ENCODE measurements at regions not wholly inside any gene's neighbourhood (a gene's known extent, or its start where the extent isn't known, plus 50 kb on each side); places are given as distances from the start of the nearest gene placed in this dataset.

GRCh38 chr2:225207471-225207870 lies 165.2 kb upstream of the DOCK10 start:
- Histone ChIP-seq H3K36me3 (replicated peaks; ENCODE audit: control insufficient read depth, insufficient read depth, low read length) (no peaks in the 10 kb centered on the region), H3K4me3 (ENCODE audit: insufficient read depth, low read depth, low read length) (no peak overlapping the region), H3K27me3 (ENCODE audit: control insufficient read depth, insufficient read depth, low read length) (no peaks in the 10 kb centered on the region)
- DNase-seq, result no peak

- no peaks in the 10 kb centered on the region for H3K27me3 ChIP-seq (ENCODE audit: control insufficient read depth, insufficient read depth, low read length)
- H3K4me3 ChIP-seq (ENCODE audit: insufficient read depth, low read depth, low read length), result no peak overlapping the region
- DNase-seq, result no peak
- H3K36me3 ChIP-seq (replicated peaks; ENCODE audit: control insufficient read depth, insufficient read depth, low read length), result no peaks in the 10 kb centered on the region
Observed at GRCh38 chr2:225207043-225207442, 164.8 kb upstream of the DOCK10 start.

- Histone ChIP-seq H3K36me3 (replicated peaks; ENCODE audit: control insufficient read depth, insufficient read depth, low read length) (no peaks in the 10 kb centered on the region), H3K27me3 (ENCODE audit: control insufficient read depth, insufficient read depth, low read length) (no peaks in the 10 kb centered on the region), H3K4me3 (ENCODE audit: insufficient read depth, low read depth, low read length) (no peak overlapping the region)
- no peak for DNase-seq
Observed at GRCh38 chr2:225196579-225196978, 154.3 kb upstream of the DOCK10 start.

GRCh38 chr2:225192869-225193268 lies 150.6 kb upstream of the DOCK10 start:
- no peaks in the 10 kb centered on the region for H3K36me3 ChIP-seq (replicated peaks; ENCODE audit: control insufficient read depth, insufficient read depth, low read length)
- no peak overlapping the region for H3K4me3 ChIP-seq (ENCODE audit: insufficient read depth, low read depth, low read length)
- DNase-seq, result no peak
- H3K27me3 ChIP-seq (ENCODE audit: control insufficient read depth, insufficient read depth, low read length), result no peaks in the 10 kb centered on the region

- H3K4me3 ChIP-seq (ENCODE audit: insufficient read depth, low read depth, low read length), result no peak overlapping the region
- H3K36me3 ChIP-seq (replicated peaks; ENCODE audit: control insufficient read depth, insufficient read depth, low read length), result no peaks in the 10 kb centered on the region
- no peak for DNase-seq
- no peaks in the 10 kb centered on the region for H3K27me3 ChIP-seq (ENCODE audit: control insufficient read depth, insufficient read depth, low read length)
Observed at GRCh38 chr2:225190987-225191386, 148.7 kb upstream of the DOCK10 start.

- no peak for DNase-seq
- Histone ChIP-seq H3K4me3 (ENCODE audit: insufficient read depth, low read depth, low read length) (no peak overlapping the region), H3K27me3 (ENCODE audit: control insufficient read depth, insufficient read depth, low read length) (no peaks in the 10 kb centered on the region), H3K36me3 (replicated peaks; ENCODE audit: control insufficient read depth, insufficient read depth, low read length) (no peaks in the 10 kb centered on the region)
Observed at GRCh38 chr2:225184948-225185347, 142.7 kb upstream of the DOCK10 start.

- DNase-seq, result peak; percentile 1
- Histone ChIP-seq H3K36me3 (replicated peaks; ENCODE audit: control insufficient read depth, insufficient read depth, low read length) (no peaks in the 10 kb centered on the region), H3K4me3 (ENCODE audit: insufficient read depth, low read depth, low read length) (no peak overlapping the region), H3K27me3 (ENCODE audit: control insufficient read depth, insufficient read depth, low read length) (no peaks in the 10 kb centered on the region)
Observed at GRCh38 chr2:225182126-225182525, 139.9 kb upstream of the DOCK10 start.

GRCh38 chr2:225177098-225177497 lies 134.8 kb upstream of the DOCK10 start:
- no peaks in the 10 kb centered on the region for H3K27me3 ChIP-seq (ENCODE audit: control insufficient read depth, insufficient read depth, low read length)
- no peaks in the 10 kb centered on the region for H3K36me3 ChIP-seq (replicated peaks; ENCODE audit: control insufficient read depth, insufficient read depth, low read length)
- DNase-seq, result no peak
- H3K4me3 ChIP-seq (ENCODE audit: insufficient read depth, low read depth, low read length), result no peak overlapping the region

GRCh38 chr2:225173909-225174308 lies 131.6 kb upstream of the DOCK10 start:
- no peak for DNase-seq
- H3K27me3 ChIP-seq (ENCODE audit: control insufficient read depth, insufficient read depth, low read length), result no peaks in the 10 kb centered on the region
- no peak overlapping the region for H3K4me3 ChIP-seq (ENCODE audit: insufficient read depth, low read depth, low read length)
- no peaks in the 10 kb centered on the region for H3K36me3 ChIP-seq (replicated peaks; ENCODE audit: control insufficient read depth, insufficient read depth, low read length)

- no peaks in the 10 kb centered on the region for H3K27me3 ChIP-seq (ENCODE audit: control insufficient read depth, insufficient read depth, low read length)
- no peaks in the 10 kb centered on the region for H3K36me3 ChIP-seq (replicated peaks; ENCODE audit: control insufficient read depth, insufficient read depth, low read length)
- no peak overlapping the region for H3K4me3 ChIP-seq (ENCODE audit: insufficient read depth, low read depth, low read length)
- no peak for DNase-seq
Observed at GRCh38 chr2:225171350-225171749, 129.1 kb upstream of the DOCK10 start.

GRCh38 chr2:225170162-225170561 lies 127.9 kb upstream of the DOCK10 start:
- Histone ChIP-seq H3K27me3 (ENCODE audit: control insufficient read depth, insufficient read depth, low read length) (no peaks in the 10 kb centered on the region), H3K36me3 (replicated peaks; ENCODE audit: control insufficient read depth, insufficient read depth, low read length) (no peaks in the 10 kb centered on the region), H3K4me3 (ENCODE audit: insufficient read depth, low read depth, low read length) (no peak overlapping the region)
- DNase-seq, result no peak

GRCh38 chr2:225169396-225169795 lies 127.1 kb upstream of the DOCK10 start:
- no peak overlapping the region for H3K4me3 ChIP-seq (ENCODE audit: insufficient read depth, low read depth, low read length)
- DNase-seq, result no peak
- H3K27me3 ChIP-seq (ENCODE audit: control insufficient read depth, insufficient read depth, low read length), result no peaks in the 10 kb centered on the region
- no peaks in the 10 kb centered on the region for H3K36me3 ChIP-seq (replicated peaks; ENCODE audit: control insufficient read depth, insufficient read depth, low read length)

- Histone ChIP-seq H3K36me3 (replicated peaks; ENCODE audit: control insufficient read depth, insufficient read depth, low read length) (no peaks in the 10 kb centered on the region), H3K27me3 (ENCODE audit: control insufficient read depth, insufficient read depth, low read length) (no peaks in the 10 kb centered on the region), H3K4me3 (ENCODE audit: insufficient read depth, low read depth, low read length) (no peak overlapping the region)
- DNase-seq, result no peak
Observed at GRCh38 chr2:225165052-225165451, 122.8 kb upstream of the DOCK10 start.

GRCh38 chr2:225164401-225165050 lies 122.3 kb upstream of the DOCK10 start:
- Histone ChIP-seq H3K36me3 (replicated peaks; ENCODE audit: control insufficient read depth, insufficient read depth, low read length) (no peaks in the 10 kb centered on the region), H3K4me3 (ENCODE audit: insufficient read depth, low read depth, low read length) (no peak overlapping the region)
- no peak for DNase-seq

GRCh38 chr2:225158360-225158759 lies 116.1 kb upstream of the DOCK10 start:
- Histone ChIP-seq H3K27me3 (ENCODE audit: control insufficient read depth, insufficient read depth, low read length) (no peaks in the 10 kb centered on the region), H3K36me3 (replicated peaks; ENCODE audit: control insufficient read depth, insufficient read depth, low read length) (no peaks in the 10 kb centered on the region), H3K4me3 (ENCODE audit: insufficient read depth, low read depth, low read length) (no peak overlapping the region)
- no peak for DNase-seq

More at GRCh38 chr2:225164401-225165050, 122.3 kb upstream of the DOCK10 start:
- H3K27me3 ChIP-seq (ENCODE audit: control insufficient read depth, insufficient read depth, low read length), result no peaks in the 10 kb centered on the region
